Endothelial cell of hepatic sinusoid (primary cell): ENCODE measurements at regions not wholly inside any gene's neighbourhood (a gene's known extent, or its start where the extent isn't known, plus 50 kb on each side); places are given as distances from the start of the nearest gene placed in this dataset.

ENCODE experiments used
- in situ Hi-C: cut with HindIII; loops from 2 replicates; pipeline ENCODE4 v1.10.0; 2017; ENCODE audit warnings: low sequenced_read_pairs

GRCh38 chr5:97832645-97833296 lies 649.7 kb upstream of the RIOK2 start:
- in situ Hi-C loops, result no loop called here

- in situ Hi-C loops, result no loop called here
Observed at GRCh38 chr5:97834561-97834960, 651.5 kb upstream of the RIOK2 start.

DNA sequence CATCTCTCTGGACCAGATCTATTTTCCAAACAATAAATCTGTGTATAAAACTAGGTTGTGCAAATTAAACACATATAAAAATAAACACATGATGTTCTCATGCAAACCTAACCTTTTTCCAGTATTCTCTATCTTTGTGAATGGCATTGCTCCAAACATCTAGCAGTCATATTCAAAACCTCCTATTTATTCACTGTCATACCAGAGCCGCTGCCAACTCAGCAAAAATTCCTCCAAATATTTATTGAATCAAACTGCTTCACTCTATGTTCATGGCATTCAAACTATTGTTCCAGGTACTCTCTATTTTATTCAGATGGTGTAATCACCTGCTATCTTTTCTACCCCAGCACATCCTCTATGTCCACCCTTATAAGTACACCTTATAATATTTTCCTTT lies 652.1 kb upstream of the RIOK2 start:
- in situ Hi-C loops, result no loop called here

DNA sequence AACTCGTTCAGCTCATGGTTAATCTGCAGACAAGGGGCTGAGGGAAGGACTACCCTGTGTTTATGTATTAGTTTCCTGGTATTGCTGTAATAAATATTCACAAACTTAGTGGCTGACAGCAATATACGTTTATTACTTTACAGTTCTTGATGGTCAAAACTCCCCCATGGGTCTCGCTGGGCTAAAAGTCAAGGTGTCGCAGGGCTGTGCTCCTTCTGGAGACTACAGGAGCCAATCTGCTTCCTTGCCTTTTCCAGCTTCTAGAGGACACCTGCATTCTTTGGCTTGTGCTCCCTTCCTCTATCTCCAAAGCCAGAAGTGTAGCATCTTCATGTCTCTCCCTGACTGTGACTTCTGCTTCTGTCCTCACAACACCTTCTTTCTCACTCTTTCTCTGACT lies 653.8 kb upstream of the RIOK2 start:
- in situ Hi-C loops, result no loop called here

DNA sequence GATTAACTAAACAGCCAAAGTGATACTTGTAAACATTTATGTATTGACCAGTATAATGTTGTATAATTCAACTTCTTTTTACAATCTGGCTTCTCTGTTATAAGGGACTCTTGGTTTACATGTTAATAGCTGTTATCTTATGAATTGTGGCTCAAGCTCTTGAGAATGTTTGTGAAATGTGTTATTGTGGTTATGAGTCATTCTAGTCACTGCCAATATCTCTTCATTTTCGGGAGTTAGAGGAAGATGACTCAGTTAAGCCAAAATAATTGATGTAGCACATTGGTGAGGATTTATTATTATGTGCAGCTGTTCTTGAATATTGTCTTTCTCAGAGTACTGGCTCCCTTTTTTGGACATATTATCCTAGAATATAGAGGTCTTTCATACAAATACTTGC lies 655.2 kb upstream of the RIOK2 start:
- in situ Hi-C loops, result no loop called here

- in situ Hi-C loops, result loop anchor here (5.0 kb wide), 1 partner anchor 38 kb away; no protein-coding TSS in a partner anchor
Observed at GRCh38 chr5:97839341-97840086, 656.5 kb upstream of the RIOK2 start.

GRCh38 chr5:97840643-97841042 lies 657.6 kb upstream of the RIOK2 start:
- in situ Hi-C loops, result loop anchor here (5.0 kb wide), 1 partner anchor 37 kb away; no protein-coding TSS in a partner anchor

DNA sequence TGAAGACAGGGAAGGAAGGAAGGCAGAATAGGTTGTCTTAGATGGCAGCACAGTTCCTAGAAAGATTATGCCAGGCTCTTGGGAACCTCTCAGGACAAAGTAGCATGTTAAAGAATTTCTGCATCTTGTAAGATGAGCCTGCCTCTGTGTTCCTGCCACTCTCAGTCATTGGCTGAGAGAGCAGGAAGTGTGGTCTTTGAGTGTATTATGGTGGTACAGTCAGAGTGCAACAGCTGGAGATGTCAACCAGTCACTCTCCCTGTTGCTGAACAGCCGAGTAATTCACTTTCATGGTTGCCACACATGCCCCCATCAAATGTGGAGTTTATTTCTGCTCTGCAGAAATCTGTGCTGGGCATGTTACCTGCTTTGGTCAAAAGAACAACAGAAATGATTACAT lies 659.6 kb upstream of the RIOK2 start:
- in situ Hi-C loops, result loop anchor here (5.0 kb wide), 1 partner anchor 35 kb away; no protein-coding TSS in a partner anchor

GRCh38 chr5:97844797-97845196 lies 661.8 kb upstream of the RIOK2 start:
- in situ Hi-C loops, result loop anchor here (5.0 kb wide), 1 partner anchor 33 kb away; no protein-coding TSS in a partner anchor

DNA sequence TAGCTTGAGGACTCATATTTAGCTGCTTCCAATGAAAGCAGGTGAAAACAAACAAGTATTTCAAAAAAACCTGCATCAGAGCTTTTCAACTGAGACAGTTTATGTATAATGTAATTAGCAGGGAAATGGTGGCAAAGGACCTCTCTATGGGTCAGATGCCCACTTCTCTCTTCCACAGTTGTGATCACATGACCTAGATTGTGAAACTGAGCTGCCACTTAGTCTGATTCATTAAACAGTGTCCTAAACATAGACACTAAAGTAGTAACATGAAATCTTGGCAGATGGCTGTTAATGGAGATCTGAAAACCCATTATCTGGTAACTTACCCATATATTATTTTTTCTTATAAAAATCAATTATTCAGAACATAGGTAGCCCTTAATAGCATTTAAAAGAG lies 663.6 kb upstream of the RIOK2 start:
- in situ Hi-C loops, result no loop called here

- in situ Hi-C loops, result no loop called here
Observed at GRCh38 chr5:97847920-97848631, 665.0 kb upstream of the RIOK2 start.

DNA sequence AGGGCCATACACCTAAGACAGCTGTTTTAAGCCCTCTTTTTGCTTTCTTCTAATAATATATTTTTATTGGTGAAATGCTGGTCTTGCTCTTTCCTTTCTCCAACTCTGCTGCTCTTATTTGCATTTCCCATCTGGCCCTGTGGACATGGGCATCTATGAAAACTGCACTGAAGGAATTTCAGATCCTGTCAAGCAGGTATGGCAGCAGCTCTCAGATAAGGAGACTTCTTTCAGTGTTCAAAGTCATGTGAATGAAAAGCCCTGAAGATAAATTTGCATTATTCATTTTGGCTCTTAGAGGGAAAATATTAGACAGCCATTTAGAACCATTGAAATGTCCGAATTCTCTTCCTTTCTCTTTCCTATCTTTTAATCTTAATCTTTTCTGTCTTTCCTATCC lies 668.0 kb upstream of the RIOK2 start:
- in situ Hi-C loops, result no loop called here

GRCh38 chr5:97854871-97855762 lies 672.1 kb upstream of the RIOK2 start:
- in situ Hi-C loops, result no loop called here

- in situ Hi-C loops, result no loop called here
Observed at GRCh38 chr5:97874491-97874890, 691.4 kb upstream of the RIOK2 start.

DNA sequence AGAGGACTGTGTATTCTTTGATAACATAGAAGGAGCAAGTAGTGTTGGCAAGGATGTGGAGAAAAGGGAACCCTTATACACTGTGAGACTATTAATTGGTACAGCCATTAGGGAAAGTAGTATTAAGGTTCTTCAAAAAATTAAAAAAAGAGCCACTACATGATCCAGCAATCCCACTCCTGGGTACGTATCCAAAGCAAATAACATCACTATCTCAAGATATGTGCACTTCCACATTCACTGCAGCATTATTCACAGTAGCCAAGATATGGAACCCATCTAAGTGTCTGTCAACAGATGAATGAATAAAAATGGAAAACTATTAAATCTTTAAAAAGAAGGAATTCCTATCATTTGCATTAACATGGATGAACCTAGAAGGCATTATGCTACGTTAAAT lies 693.2 kb upstream of the RIOK2 start:
- in situ Hi-C loops, result loop anchor here (5.0 kb wide), 2 partner anchors 34 to 36 kb away; no protein-coding TSS in a partner anchor

DNA sequence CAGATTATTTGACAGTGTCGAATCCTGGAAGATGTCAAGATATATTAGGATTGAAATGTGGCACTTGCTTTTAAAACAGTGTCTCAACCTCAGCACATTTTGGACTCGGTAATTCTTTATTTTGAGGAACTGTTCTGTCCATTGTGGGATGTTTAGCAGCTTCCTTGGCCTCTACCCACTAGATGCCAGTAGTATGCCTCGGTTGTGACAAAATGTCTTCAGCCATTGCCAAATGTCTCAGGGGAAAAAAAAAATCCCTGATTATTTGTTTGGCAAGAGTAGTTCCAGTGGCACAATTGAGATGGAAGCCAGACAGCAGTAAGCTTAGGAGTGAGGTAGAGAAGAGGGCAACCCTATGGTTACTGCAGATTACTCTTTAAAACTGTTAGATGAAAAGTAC lies 694.5 kb upstream of the RIOK2 start:
- in situ Hi-C loops, result loop anchor here (5.0 kb wide), 2 partner anchors 35 kb away; no protein-coding TSS in a partner anchor

DNA sequence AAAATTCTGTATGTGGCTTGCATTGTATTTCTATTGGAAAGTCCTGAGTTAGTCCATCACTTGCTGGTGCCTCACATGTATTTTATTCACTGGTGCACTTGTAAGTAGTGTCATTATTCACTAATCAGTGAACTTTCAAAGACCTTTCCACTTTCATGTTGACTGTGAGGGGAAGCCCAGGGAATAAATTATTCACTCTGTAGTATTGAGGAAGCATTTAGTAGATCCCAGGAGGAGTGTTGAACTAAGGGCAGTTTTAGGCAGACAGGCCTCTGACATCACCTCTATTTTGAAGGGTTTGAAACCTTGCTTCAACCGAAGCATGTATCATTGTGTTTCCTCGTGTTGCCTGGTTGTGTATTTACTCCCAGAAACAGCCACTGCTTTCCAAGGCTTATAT lies 705.4 kb upstream of the RIOK2 start:
- in situ Hi-C loops, result loop anchor here (10.0 kb wide), 1 partner anchor 406 kb away; no protein-coding TSS in a partner anchor

GRCh38 chr5:97891971-97892370 lies 708.9 kb upstream of the RIOK2 start:
- in situ Hi-C loops, result no loop called here

GRCh38 chr5:97903742-97904141 lies 720.7 kb upstream of the RIOK2 start:
- in situ Hi-C loops, result no loop called here

- in situ Hi-C loops, result no loop called here
Observed at GRCh38 chr5:97906135-97906534, 723.1 kb upstream of the RIOK2 start.
